GM21576 (cell line): ENCODE measurements at regions not wholly inside any gene's neighbourhood (a gene's known extent, or its start where the extent isn't known, plus 50 kb on each side); places are given as distances from the start of the nearest gene placed in this dataset.

Experiments used
- ATAC-seq: cut with Tn5 transposase; IDR thresholded peaks from one replicate; pipeline ENCODE4 v1.9.1; 2021; ENCODE audit warnings: mild to moderate bottlenecking, moderate library complexity; ENCODE audit not compliant: unreplicated experiment

DNA sequence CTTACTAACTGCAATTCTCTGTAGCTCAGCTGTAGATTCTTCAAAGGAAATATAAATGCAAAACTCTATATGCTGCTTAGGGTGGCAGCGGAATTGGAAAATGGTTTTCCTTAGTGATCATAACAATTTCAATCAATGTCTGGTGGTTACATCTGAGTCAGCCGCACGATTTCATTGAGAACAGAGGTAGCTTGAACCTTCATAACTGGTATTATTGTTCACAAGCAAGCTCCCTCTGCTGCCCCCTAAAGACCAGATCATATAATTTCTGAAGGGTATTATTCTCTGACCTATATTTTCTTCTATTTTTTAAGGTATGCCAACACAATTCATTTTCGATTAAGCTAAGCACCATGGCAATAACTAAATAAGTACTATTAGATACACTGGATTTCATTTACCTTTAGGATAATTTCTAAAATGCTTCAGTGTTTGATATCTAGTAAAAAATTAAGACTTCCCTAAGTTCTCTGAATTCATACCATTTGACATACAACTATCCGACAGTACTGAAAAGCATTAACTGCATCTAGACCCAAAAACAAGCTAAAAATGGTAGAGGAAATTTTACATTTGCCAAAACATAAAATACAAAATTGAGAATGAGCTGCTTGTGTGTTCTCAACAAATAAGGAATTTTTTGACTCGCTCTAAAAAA lies 181.1 kb upstream of the SPEF2 start:
- no peak for ATAC-seq

DNA sequence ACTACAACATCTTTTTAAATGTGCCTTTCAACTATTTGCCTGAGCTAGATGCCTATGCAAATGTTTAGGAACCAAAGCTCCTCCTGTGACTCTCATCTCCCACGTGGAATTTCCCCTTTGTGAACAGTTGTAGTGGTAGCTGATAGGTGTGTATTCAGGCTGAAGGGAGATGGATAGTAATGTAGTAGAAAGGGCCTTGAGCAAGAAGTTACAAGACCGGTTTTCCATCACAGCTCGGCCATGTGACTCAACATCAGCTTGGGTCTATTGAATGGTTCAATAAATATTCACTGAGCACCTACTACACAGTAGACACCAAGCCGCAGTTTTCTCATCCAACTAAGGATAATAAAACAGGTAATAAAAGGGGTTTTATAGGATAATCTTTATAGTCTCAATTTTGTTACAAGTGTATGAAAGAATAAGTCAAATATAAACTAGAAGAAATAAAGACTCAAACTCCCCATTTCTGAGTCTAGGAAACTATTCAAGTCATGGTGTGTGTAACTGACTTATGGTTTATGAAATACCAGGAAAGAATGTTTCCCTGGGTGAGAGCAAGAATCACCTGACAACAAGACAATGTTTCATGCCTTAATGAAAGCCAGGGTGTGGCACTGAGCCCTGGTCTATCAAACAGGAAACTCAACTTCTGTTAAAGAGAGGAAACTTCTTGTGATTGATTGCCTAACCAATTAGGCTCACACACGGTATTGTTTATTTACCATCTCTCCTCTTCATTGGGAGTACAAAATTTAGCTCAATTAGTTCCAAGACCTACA lies 187.1 kb upstream of the SPEF2 start:
- no peak for ATAC-seq

DNA sequence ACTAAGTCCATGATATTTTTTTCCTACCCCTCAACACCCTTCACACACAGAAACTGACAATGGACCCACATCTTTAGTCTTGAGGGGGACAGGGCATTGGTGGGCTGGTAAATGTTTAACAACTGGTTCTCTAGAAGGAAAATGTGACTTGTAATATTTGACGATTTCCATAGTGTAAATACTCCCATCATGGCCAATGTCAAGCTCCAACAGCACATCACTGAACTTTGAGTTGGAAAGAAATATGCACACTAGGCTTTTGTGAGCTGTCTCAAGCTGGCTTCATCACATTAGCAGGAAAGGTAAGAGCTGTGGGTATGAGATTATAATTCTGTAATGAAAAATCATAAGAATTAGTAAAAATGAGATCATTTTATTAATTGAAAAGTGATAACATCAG lies 189.9 kb upstream of the PRLR start:
- ATAC-seq = no peak

DNA sequence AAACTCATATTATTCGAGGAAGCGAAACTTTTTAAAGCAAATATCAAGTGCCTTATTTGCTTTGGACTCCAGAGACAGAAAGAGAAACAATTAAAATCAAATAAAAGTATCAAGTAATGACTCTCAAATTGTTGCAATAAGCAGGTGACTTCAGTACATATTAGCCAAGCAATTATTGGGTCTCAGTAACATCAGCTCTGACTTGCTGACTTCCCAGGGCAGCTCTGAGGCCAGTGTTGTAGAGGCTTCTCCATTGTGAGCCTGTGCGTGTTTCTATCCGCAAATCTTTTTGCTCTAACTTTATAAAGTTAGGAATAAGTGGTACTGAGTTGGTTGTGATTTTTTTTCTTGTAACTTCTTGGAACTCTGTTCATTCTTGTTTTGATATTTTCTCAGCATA lies 186.8 kb upstream of the PRLR start:
- no peak for ATAC-seq

DNA sequence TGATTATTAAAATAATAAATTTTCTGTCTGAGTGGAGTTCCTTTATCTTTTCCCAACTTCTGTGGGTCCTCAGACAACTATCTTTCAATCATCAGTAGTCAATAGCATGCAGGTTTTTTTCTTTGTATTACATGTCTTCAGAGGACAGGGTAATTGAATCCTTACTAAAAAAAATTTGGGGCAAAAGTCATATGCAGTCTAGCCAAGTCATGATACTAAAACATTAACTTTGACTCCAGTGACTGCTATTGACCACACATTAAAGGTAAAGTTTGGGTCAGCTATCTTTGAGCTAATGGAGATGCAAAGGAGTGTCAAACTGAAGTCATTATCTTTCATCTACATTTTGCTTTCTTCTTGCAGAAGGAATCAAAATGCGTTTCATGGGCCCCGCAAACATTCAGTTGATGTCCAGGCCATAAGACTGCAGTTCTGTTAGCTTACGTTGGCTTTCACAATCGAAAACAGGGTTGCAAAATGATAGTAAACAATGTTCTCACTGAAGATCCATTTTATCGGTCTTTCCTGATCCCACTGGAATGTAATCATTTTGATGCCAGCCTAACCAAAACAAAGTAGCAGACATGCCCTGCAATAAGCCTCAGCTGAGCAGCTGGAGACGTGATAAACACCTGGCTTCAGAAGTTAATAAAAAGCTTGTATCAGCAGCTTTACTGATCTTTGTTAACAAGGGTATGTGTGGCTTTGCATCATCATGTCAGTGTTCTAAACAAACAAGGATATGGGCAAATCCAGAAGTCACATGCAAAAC lies 186.1 kb upstream of the PRLR start:
- no peak for ATAC-seq

DNA sequence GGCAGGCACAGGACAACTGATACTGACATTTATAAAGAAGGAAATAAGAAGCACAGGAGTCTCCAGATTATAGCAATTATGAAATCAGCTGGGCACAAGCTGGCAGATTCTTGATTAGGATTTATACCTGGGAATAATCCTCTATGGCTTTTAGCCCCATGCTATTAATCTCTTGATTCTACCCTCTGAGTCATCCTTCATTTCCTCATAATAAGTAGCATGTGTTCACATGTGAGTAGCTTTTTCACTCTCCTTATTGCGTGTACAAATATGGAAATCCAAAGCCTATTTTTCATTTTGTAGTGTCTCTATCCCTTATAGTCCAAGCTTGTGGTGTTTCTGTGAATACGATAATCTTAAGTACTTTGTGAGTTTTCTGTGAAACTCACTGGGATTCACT lies 185.0 kb upstream of the PRLR start:
- no peak for ATAC-seq

DNA sequence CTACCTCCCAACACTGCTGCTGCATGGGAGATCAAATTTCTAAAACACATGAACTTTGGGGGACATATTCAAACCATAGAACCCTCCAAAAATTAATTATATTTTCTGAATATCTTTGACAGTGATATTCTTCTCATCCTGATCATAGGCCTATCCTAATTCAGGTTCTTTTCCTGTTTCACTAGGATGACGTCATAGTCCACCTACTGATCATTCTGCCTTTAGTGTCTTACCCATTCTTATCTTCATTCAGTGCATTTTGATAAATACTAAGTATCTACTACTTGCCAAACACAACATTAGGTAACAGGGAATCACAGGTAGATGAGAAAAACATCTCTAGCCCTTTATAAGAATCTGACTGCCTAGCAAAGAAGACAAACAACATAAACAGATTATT lies 179.1 kb upstream of the PRLR start:
- no peak for ATAC-seq

DNA sequence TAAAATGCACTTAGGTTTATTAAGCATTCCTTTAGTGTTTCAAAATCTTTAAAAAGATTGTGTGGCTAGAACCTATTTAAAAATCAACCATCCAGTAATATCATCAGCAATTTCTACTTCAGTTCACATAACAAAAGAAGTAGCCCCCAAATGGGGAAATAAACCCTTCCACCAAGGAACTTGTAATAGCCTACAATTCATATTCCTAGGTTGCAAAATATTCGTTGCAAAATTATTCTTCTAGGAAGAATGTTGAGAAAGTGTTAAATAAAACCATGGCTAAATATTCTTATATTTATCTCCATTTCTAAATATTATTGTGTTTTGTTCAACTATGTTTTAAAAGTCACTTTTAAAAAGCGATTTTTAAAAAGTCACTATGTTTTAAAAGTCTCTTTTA lies 177.9 kb upstream of the PRLR start:
- no peak for ATAC-seq

DNA sequence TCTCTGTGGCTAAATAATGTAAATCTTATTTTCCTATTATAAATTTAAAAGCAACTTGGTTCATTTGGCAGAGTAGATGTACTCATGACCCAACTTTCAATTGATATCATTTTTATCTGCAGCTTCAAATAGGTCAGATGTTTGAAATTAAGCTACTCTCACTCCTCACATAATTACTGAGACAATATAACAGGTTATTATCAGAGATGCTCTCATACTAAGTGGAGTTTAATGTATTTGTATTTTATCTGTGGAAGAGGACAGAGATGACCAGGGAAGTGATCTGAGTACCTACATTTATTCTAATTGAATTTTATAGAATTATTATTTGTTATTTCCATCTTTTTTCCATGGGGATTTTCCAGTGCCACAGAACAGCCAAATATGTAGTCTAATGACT lies 177.4 kb upstream of the PRLR start:
- no peak for ATAC-seq

DNA sequence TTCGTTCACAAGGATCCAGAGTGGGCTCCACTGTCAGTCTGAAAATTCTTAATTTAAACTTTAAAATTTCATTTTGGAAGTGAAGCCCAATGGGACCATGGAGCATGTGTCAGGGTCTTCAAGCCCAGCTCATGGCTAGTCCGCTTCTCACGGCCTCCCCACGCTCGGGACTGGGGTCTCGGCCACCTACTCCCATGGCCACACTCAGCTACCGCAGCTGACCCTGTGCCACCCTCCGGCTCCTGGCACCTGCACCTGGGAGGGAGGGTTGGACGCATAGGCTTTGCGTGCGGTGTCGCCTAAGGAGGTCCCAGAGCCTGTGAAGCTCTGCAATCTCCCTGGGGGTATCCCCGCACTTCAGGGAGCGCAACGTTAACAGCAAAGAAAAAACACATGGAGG lies 175.7 kb upstream of the PRLR start:
- no peak for ATAC-seq

DNA sequence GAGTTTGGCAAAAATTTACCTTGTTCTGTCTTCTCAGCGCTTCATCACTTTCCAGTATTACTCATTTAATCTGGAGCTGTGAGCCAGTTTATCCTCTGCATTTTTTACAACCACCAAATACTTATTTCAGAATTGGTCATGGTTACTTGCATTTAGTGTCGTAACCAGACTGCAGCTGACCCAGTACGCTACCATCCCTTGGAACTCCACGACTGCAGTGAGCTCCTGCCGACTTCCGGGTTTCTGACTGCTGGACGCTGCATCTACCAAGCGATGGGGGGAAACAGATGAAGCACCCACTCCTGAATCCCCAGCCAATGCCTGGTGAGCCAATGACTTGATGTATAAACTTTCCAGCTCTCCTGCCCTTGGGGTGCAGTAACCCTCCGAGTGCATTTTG lies 174.4 kb upstream of the PRLR start:
- no peak for ATAC-seq

DNA sequence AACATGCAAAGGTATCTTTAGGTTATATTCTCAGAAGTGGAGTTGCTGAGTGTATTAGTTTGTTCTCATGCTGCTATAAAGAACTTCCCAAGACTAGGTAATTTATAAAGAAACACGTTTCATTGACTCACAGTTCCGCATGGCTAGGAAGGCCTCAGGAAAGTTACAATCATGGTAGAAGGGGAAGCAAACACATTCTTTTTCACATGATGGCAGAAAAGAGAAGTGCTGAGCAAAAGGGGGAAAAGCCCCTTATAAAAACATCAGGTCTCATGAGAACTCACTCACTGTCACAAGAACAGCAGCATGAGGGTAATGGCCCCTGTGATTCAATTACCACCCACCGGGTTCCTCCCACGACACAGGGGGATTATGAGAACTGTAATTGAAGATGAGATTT lies 163.6 kb upstream of the PRLR start:
- no peak for ATAC-seq

DNA sequence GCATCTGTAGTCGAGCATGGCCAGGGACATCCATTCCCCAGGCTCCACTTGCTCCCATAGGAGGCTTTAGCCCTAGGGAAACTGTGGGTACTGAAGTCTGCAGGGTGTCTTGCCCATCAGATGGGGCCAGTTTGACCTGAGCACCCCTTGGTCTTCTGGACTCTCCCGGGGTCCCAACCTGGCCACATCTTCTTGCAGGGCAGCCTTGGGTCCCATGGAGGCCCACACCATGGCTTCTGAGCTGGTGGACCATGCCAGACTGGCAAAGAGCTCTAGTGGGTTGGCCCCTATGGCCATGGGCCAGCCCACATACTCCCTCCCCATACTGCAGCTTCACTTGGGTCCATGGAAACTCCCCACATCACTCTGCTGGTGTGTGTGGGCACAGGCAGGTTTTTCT lies 154.4 kb upstream of the PRLR start:
- no peak for ATAC-seq

DNA sequence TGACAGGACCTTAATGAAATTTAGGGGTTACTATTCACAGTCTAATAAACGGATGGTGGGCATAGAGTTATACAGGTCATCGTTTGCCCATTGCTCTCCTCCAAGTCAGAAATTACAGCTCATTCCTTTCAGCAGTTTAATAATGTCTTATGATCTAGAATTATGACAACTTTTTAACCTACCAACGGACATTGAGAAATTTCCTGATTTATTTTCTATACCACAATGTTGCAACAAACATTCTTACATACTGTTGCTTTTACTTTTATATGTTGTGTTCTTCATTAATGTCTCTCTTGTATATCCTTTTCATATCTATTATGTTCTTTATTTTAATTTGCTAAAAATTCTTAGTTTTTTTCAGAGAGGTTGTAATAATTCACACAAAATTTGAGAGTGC lies 152.8 kb upstream of the PRLR start:
- ATAC-seq = no peak

DNA sequence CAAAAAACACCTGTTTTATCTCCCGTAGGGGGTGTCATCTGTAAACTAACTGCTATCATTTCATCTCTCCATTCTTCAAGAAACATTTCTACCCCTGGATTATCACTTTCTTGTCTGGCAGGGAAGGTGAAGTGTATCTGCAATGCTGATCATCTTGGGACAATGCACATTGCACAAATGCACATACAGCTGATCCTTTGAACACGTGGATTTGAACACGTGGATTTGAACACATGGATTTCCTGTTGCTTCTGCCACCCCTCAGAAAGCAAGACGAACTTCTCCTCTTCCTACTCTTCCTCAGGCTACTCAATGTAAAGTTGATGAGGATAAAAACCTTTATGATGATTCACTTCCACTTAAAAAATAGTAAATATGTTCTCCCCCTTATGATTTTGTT lies 147.4 kb upstream of the PRLR start:
- no peak for ATAC-seq

DNA sequence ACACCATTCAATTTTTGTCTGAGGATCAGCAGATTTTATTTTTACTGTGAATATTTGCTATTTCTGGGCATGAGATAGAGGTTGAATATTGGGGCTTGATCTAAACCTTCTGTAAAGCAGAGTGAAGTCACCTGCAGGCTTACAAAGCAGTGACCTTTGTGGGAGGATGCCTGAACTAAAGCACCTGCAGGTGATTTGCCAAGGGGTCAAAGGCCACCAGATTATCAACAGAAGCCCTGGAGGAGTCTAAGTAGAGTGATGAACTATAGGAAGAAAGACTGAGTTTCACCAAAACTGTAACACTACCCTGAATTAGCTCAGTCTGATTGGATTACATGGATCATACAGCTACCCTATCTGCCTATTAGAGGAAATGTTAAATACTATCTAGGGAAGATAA lies 144.3 kb upstream of the PRLR start:
- ATAC-seq = no peak

DNA sequence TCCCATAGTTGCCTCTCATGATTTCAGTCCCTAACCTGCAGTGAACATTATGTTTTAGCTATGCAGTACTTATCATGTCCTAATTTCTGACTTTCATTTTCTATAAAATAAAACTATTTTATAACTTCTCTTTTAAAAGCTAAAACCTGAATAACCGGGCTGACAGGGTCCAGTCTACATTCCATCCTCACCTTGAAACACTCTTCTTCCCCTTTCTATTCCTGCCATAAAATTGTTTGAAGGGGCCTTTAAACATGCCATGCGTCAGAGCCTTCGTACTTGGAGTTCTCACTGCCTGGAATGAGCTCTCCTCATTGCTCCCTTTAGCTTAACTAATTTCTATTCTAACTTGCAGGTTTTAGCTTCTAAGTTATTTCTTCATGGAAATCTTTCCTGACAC lies 143.0 kb upstream of the PRLR start:
- ATAC-seq = no peak

DNA sequence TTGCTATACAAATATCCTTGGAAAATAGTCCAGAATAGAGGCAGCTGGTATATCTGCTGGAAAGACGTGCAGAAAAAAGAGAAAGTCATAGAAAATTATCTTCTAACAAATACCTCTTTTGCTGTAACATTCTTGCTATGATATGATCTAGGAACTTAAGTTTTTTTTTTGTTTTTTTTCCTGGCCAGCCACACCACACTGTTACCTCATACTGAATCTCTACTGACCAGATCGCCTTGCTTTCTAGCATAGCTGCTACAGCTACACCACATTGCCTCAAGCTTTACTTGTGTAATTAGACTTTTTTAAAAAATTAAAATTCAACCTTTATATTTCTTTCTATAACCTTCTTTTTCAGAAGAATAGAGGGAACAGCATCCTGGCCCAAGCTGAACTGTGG lies 142.2 kb upstream of the PRLR start:
- no peak for ATAC-seq

DNA sequence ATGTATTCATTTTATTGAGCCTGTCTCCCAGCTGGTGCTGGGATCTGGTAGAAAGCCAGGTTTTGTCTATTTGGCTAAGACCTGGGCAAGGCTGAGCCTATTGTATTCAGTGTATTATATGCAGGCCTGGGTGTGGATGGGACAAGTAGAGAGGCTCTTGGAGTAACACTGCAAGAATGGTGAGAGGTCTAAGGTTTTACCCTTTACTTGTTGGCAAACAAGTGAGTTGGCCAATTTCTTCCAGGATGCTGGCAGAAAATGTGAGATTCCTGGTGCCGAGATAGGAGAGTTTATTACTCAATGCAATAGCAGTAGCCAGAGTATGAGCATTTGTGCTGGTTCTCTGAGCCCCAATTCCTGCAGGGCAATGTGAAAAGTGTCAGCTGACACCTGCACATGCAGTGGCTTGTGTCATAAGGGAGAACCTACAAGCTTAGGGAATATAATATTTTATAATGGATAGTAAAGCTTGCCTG lies 141.7 kb upstream of the PRLR start:
- ATAC-seq = no peak

DNA sequence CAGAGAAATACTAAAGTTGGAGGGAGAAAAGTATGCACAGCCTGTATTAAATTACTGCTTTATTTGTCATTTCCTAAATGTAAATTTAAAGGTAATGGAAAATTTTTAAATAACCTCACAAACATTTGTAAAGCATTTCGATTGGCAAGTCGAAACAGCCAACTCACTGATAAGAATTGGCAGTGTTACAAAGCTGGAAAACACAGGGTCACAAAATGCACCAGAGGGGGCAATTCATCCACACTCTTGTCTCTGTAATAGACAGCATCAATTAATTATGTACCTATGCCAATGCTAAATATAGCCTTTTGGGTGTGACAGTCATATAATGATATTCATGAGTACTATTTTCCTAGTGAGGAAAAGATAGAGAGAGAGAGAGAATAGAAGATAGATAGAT lies 140.6 kb upstream of the PRLR start:
- ATAC-seq = no peak

DNA sequence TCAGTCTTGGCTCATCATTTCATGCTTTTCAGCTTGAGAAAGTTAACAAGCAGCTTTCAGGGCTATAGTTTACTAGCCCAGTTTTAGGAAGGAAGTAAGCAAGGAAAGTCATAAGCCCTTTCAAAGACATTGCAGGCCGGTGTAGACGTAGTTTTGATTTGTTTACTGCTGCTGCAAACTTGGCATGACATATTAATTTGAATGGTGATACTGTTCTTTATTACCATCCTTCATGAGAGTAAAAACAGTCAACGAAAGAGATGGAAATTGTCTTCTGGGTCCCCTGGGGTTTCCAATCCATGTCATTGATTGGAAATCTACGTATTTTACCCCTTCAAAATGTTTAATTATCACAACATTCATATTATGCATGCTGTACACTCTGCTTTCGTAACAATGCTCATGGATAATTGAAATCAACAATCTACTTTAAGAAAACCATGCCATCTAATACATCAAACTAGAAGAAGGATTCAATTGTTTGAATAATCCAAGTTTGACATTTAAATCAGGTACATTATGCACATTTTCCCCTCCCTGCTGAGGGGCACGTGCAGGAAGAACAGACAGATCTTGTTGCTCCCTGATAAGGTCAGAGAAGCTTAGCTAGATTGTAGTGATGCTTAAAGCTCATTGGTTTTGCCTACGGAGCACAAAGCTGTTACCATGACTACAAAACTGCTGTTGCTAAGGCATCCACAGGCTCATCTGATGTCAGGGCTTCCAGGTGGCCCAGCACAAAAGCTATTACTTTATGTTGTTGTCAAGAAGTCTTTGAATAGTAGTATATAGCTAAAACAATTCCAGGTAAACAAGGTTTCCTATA lies 139.9 kb upstream of the PRLR start:
- no peak for ATAC-seq
